Kidney epithelial cell (primary cell): ENCODE measurements at regions not wholly inside any gene's neighbourhood (a gene's known extent, or its start where the extent isn't known, plus 50 kb on each side); places are given as distances from the start of the nearest gene placed in this dataset.

Source experiments
- DNase-seq: peaks from one replicate; pipeline ENCODE4 v3.0.0-alpha.2; 2010; ENCODE audit warnings: low read depth
- H3K27me3 ChIP-seq: 2 replicates; pipeline ENCODE4 v1.6.0; 2011; ENCODE audit warnings: low read length; ENCODE audit not compliant: control insufficient read depth, insufficient read depth
- H3K36me3 ChIP-seq: 2 replicates; pipeline ENCODE4 v1.5.1; 2011; ENCODE audit warnings: low read length; ENCODE audit not compliant: control insufficient read depth, insufficient read depth
- H3K4me3 ChIP-seq: 2 replicates; pipeline ENCODE4 v1.5.1; 2011; ENCODE audit warnings: low read depth, mild to moderate bottlenecking, control low read depth, low read length
- TF ChIP-seq, protein P1 (sequence below): IDR thresholded peaks from 2 replicates; pipeline ENCODE4 v1.5.1; 2011; ENCODE audit warnings: mild to moderate bottlenecking, moderate library complexity, low read length, control low read depth, inconsistent platforms; ENCODE audit not compliant: insufficient read depth, poor library complexity, severe bottlenecking

DNA sequence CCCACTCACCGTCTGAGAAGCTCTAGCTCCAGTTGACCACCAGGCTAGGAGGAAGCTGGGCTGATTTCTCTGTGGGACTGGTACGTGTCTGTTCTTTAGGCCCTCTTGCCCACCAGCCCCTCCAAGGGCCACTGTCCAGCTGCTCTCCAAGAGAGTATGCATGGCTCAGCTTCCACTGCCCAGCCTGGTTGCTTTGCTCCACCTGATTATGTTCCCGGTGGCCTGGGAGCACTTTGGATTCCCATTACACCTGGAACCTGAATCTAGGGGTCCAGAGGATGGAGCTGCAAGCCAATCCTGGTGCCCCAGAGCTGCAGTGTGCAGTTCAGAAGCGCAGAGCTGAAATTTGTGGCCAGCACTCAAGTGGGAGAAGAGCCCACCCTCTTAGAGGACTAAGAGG lies 402.1 kb upstream of the CNTN6 start:
- DNase-seq, result no peak
- H3K4me3 ChIP-seq, result no peak overlapping the region
- TF ChIP-seq, protein P1, sequence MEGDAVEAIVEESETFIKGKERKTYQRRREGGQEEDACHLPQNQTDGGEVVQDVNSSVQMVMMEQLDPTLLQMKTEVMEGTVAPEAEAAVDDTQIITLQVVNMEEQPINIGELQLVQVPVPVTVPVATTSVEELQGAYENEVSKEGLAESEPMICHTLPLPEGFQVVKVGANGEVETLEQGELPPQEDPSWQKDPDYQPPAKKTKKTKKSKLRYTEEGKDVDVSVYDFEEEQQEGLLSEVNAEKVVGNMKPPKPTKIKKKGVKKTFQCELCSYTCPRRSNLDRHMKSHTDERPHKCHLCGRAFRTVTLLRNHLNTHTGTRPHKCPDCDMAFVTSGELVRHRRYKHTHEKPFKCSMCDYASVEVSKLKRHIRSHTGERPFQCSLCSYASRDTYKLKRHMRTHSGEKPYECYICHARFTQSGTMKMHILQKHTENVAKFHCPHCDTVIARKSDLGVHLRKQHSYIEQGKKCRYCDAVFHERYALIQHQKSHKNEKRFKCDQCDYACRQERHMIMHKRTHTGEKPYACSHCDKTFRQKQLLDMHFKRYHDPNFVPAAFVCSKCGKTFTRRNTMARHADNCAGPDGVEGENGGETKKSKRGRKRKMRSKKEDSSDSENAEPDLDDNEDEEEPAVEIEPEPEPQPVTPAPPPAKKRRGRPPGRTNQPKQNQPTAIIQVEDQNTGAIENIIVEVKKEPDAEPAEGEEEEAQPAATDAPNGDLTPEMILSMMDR, result no peak
- no peaks in the 10 kb centered on the region for H3K27me3 ChIP-seq
- no peaks in the 10 kb centered on the region for H3K36me3 ChIP-seq

DNA sequence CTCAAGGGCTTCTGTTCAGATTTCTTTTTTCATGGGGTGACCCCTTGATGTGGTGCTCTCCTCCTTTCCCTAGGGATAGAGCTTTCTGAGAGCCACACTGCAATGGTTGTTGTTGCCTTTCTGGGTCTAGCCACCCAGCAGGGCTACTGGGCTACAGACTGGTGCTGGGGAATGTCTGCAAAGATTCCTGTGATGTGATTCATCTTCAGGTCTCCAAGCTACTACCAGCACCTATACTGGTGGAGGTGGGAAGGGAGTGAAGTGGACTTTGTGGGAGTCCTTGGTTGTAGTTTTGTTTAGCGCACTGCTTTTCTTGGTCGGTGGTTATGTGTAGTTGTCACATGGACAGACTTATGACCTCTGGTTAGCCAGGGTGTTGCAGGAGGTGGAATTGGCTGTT lies 392.3 kb upstream of the CNTN6 start:
- Histone ChIP-seq H3K27me3 (no peaks in the 10 kb centered on the region), H3K36me3 (no peaks in the 10 kb centered on the region), H3K4me3 (no peak overlapping the region)
- TF ChIP-seq, protein P1, result no peak
- DNase-seq, result no peak

DNA sequence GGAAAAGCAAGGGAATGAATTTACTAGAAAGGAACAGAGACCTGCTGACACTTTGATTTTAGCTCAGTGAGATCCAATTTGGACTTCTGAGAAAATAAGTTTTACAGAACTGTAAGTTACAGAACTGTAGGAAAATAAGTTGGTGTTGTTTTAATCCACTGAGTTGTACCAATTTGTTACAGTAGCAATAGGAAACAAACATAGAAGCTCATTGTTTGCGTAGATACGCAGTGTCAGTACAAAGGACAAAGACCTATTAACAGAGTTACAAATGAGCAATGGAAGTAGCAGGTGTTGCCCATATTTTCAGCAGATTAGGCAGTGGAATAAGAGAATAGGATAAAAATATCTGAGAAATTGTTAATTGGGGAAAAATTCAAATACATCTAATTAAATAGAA lies 385.8 kb upstream of the CNTN6 start:
- H3K36me3 ChIP-seq, result no peaks in the 10 kb centered on the region
- no peak for DNase-seq
- TF ChIP-seq, protein P1, result no peak
- H3K4me3 ChIP-seq, result no peak overlapping the region
- H3K27me3 ChIP-seq, result no peaks in the 10 kb centered on the region

DNA sequence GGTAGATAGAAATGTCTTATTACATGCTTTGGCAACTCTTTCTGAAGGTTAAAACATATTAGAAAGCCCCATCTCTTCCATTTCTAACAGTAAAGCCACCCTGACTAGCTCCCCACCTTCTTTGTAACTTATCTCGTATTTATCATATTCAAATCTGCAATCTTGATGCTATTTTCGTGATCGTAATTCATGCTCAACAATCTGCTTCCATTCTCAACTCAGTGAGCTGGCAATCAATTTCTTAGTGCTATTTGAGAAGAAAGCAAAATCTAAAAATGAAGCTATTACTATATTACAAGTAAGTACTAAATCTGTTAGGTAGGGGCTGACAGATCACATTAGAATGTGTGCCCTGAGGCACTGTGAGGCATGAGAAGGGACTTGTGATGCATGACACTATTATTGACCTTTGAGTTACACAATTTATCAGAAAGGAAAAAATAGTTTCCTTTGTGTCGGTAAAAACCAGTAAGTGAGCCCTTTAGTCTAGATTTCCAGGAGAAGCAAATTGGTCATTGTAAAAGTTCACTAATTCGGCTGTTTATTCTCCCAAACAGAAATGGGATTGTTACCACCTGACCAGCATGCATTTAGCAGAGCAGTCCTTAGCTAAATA lies 379.7 kb upstream of the CNTN6 start:
- TF ChIP-seq, protein P1, result no peak
- Histone ChIP-seq H3K36me3 (no peaks in the 10 kb centered on the region), H3K4me3 (no peak overlapping the region), H3K27me3 (no peaks in the 10 kb centered on the region)
- DNase-seq, result peak; percentile 57

DNA sequence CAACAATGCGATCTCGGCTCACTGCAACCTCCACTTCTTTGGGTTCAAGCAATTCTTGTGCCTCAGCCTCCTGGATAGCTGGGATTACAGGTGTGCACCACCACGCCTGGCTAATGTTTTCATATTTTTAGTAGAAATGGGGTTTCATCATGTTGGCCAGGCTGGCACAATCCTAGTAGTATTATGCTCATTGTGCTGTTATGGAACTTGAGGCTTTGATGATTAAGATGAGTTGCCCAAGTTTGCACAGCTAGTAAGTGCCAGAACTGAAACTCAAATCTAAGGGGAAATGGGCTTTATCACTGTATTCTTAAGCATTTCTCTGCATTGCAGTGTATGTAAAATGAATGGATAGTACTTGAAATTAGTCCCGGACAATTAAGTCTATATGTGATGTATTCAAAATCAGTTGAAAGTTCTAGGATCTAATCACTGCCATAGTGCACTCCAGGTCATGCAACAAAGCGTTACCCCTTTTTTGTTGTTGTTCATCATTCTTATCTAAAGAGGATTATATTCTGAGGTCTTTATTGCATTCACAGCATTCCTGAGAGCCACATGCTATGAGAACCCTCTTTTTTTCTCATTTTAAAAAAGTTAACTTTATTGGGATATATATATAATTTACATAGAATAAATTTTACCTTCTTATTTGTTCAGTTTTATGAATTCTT lies 378.7 kb upstream of the CNTN6 start:
- TF ChIP-seq, protein P1, result no peak
- no peaks in the 10 kb centered on the region for H3K27me3 ChIP-seq
- no peak overlapping the region for H3K4me3 ChIP-seq
- DNase-seq, result no peak
- no peaks in the 10 kb centered on the region for H3K36me3 ChIP-seq

DNA sequence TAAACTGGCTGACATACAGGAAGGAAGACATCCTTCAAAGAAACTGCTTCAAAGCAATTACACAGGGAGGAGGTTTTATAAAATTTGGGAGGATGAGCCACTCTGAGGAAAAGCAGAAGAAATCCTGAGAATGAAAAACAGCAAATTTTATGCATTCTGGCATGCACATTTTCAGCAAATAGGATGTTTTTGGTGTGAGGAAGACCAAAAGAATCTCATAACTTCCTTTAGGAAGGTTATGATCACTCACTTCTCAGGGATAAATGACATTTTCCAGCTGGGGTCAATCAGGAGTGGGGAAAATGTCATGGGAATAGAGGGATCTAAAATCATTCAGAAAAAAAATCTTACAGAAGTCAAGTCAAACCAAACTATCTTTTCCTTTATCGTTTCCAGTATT lies 371.7 kb upstream of the CNTN6 start:
- Histone ChIP-seq H3K36me3 (no peaks in the 10 kb centered on the region), H3K4me3 (no peak overlapping the region), H3K27me3 (no peaks in the 10 kb centered on the region)
- DNase-seq, result no peak
- TF ChIP-seq, protein P1, result no peak
